Natural killer cell (primary cell): ENCODE measurements at regions not wholly inside any gene's neighbourhood (a gene's known extent, or its start where the extent isn't known, plus 50 kb on each side); places are given as distances from the start of the nearest gene placed in this dataset.

Experiments used
- ATAC-seq, 3 donors: fragments of 150-1000 bp in 2 of 3; fragments of 200-7000 bp in 1 of 3; cut with Tn5 transposase; 1 replicate in 1 of 3; 2 replicates in 2 of 3; pipeline ENCODE4 v1.10.0; 2021; ENCODE audit warnings: mild to moderate bottlenecking in 2 of 3, moderate library complexity in 2 of 3
- DNase-seq, 2 donors: peaks; one replicate each; pipeline versions ENCODE4 v3.0.0 to v3.0.0-alpha.2; 2013 to 2021; ENCODE audit warnings: mixed read lengths in 1 of 2
- H3K27ac ChIP-seq: one replicate; pipeline ENCODE4 v1.5.1; 2013; ENCODE audit warnings: mild to moderate bottlenecking, low read length
- H3K27me3 ChIP-seq: one replicate; pipeline ENCODE4 v1.6.1; 2013; ENCODE audit warnings: low read length; ENCODE audit not compliant: control insufficient read depth, insufficient read depth
- H3K36me3 ChIP-seq: one replicate; pipeline ENCODE4 v1.6.1; 2013; ENCODE audit warnings: low read length; ENCODE audit not compliant: control insufficient read depth, insufficient read depth
- H3K4me1 ChIP-seq: one replicate; pipeline ENCODE4 v1.6.1; 2013; ENCODE audit warnings: low read length; ENCODE audit not compliant: control insufficient read depth, insufficient read depth
- H3K4me3 ChIP-seq: one replicate; pipeline ENCODE4 v1.5.1; 2013; ENCODE audit warnings: low read length
- H3K9me3 ChIP-seq: one replicate; pipeline ENCODE4 v1.6.1; 2013; ENCODE audit warnings: low read length; ENCODE audit not compliant: control insufficient read depth, insufficient read depth
- H3K27ac Mint-ChIP-seq, 2 donors: one replicate each; pipeline ENCODE4 v1.8.0; 2022; ENCODE audit warnings: mild to moderate bottlenecking in 2 of 2, mixed read lengths in 2 of 2, moderate library complexity in 1 of 2
- H3K27me3 Mint-ChIP-seq, 2 donors: one replicate each; pipeline ENCODE4 v1.8.0; 2022; ENCODE audit warnings: low read depth in 2 of 2, mixed read lengths in 2 of 2
- H3K36me3 Mint-ChIP-seq: one replicate; pipeline ENCODE4 v1.8.0; 2022; ENCODE audit warnings: mixed read lengths
- H3K4me1 Mint-ChIP-seq, 2 donors: one replicate each; pipeline ENCODE4 v1.8.0; 2022; ENCODE audit warnings: mixed read lengths in 2 of 2
- H3K4me3 Mint-ChIP-seq: one replicate; pipeline ENCODE4 v1.8.0; 2022; ENCODE audit warnings: mild to moderate bottlenecking, moderate library complexity, mixed read lengths
- H3K9me3 Mint-ChIP-seq, 2 donors: one replicate each; pipeline ENCODE4 v1.8.0; 2022; ENCODE audit warnings: mixed read lengths in 2 of 2
- CTCF ChIP-seq: fragments of 200-600 bp; IDR thresholded peaks from one replicate; pipeline ENCODE4 v1.8.0; 2022; ENCODE audit warnings: antibody characterized with exemption
- WGBS: methylation state at CpG from one replicate; pipeline ENCODE4 v1.1.7; 2013; ENCODE audit warnings: missing lambda C conversion rate; ENCODE audit not compliant: insufficient coverage; 5-methylcytosine and 5-hydroxymethylcytosine counted together
- intact Hi-C: fragments of 100-400 bp; cut with micrococcal nuclease; formaldehyde crosslinking; loops from one replicate; pipeline ENCODE4 v1.14.2; 2022

GRCh38 chr3:117084739-117085270 lies 375.2 kb downstream of the TUSC7 start:
- Histone ChIP-seq H3K4me3 (no peak overlapping the region), H3K4me1 (no peaks in the 10 kb centered on the region), H3K36me3 (no peaks in the 10 kb centered on the region), H3K27ac (no peak overlapping the region), H3K9me3 (no peaks in the 10 kb centered on the region), H3K27me3 (no peaks in the 10 kb centered on the region)
- Mint-ChIP-seq H3K9me3 (peaks cover 10 to 26% of the 10 kb centered on the region in 2 donors), H3K27me3 (no peaks in the 10 kb centered on the region), H3K36me3 (no peaks in the 10 kb centered on the region), H3K27ac (no peak overlapping the region), H3K4me1 (peaks cover 0 to 5% of the 10 kb centered on the region in 2 donors), H3K4me3 (no peak overlapping the region)
- no peak for DNase-seq
- no peak for ATAC-seq
- no peak for TF ChIP-seq CTCF
- no CpG with 5 or more reads among the region's 3 CpGs for WGBS
- intact Hi-C loops = no loop called here

DNA sequence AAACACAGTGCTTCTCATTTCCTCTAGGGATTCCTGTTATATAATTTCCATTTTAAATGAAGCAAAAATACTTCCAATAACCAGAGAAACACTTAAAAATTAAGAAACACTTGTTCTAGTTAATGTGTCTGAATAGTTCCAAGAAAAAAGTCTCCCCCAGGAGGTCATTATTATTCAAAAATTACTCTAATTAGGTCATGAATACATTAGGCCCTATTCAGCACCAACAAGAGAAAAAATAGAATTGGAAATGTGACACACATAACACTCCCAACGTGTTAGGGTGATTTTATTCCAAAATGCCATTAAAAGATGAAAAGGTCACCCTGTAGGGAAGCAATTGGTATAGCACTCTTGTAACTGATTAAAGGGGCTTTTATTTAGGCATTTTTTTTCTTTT lies 382.1 kb downstream of the TUSC7 start:
- ATAC-seq = no peak
- WGBS = no CpG with 5 or more reads among the region's 1 CpG
- no peak overlapping the region for H3K4me3 Mint-ChIP-seq

GRCh38 chr3:117096549-117096948 lies 387.0 kb downstream of the TUSC7 start:
- Histone ChIP-seq H3K36me3 (no peaks in the 10 kb centered on the region), H3K9me3 (no peaks in the 10 kb centered on the region), H3K27ac (no peak overlapping the region), H3K4me1 (no peaks in the 10 kb centered on the region), H3K27me3 (no peaks in the 10 kb centered on the region), H3K4me3 (no peak overlapping the region)
- ATAC-seq = no peak
- Mint-ChIP-seq H3K4me1 (no peaks in the 10 kb centered on the region), H3K9me3 (peaks cover 0 to 8% of the 10 kb centered on the region in 2 donors), H3K36me3 (no peaks in the 10 kb centered on the region), H3K4me3 (no peak overlapping the region), H3K27ac (no peak overlapping the region), H3K27me3 (no peaks in the 10 kb centered on the region)
- no peak for TF ChIP-seq CTCF
- intact Hi-C loops = no loop called here
- no peak for DNase-seq
- 100% methylated on average over 1 of the region's 4 CpGs for WGBS

More for the DNA sequence above, 382.1 kb downstream of the TUSC7 start:
- Histone ChIP-seq H3K27me3 (no peaks in the 10 kb centered on the region), H3K4me1 (no peaks in the 10 kb centered on the region), H3K27ac (no peak overlapping the region), H3K36me3 (no peaks in the 10 kb centered on the region), H3K4me3 (no peak overlapping the region), H3K9me3 (no peaks in the 10 kb centered on the region)
- TF ChIP-seq CTCF = no peak
- H3K36me3 Mint-ChIP-seq = no peaks in the 10 kb centered on the region
- no peak overlapping the region for H3K27ac Mint-ChIP-seq
- H3K9me3 Mint-ChIP-seq = peaks cover 10 to 13% of the 10 kb centered on the region in 2 donors
- no peaks in the 10 kb centered on the region for H3K4me1 Mint-ChIP-seq
- intact Hi-C loops = no loop called here
- no peaks in the 10 kb centered on the region for H3K27me3 Mint-ChIP-seq
- DNase-seq = no peak

DNA sequence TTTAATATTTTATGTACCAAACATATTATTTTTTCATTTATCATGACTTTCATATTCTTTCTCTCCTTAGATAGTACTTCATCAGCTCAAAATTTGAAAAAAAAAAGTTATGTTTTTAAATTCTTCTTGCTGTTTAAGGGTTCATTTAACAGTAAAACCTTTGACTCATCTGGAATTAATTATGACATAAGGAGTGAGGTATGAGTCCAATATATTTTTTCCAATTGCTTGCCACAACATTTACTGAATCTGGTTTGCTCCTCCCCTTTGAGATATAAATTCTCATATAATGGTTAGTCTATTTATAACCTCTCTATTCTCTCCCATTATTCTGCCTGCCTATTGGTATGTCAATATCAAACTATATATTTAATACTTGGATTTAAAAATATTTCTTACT lies 387.8 kb downstream of the TUSC7 start:
- H3K36me3 ChIP-seq = no peaks in the 10 kb centered on the region
- DNase-seq (no peak), ATAC-seq (no peak)
- TF ChIP-seq CTCF = no peak
- no peaks in the 10 kb centered on the region for H3K4me1 Mint-ChIP-seq
- H3K4me1 ChIP-seq = no peaks in the 10 kb centered on the region
- H3K27me3 Mint-ChIP-seq = no peaks in the 10 kb centered on the region
- no peak overlapping the region for H3K4me3 ChIP-seq
- no peaks in the 10 kb centered on the region for H3K9me3 ChIP-seq
- H3K36me3 Mint-ChIP-seq = no peaks in the 10 kb centered on the region
- H3K9me3 Mint-ChIP-seq = peaks cover 0 to 8% of the 10 kb centered on the region in 2 donors
- no peak overlapping the region for H3K27ac ChIP-seq
- no peaks in the 10 kb centered on the region for H3K27me3 ChIP-seq
- intact Hi-C loops = no loop called here
- H3K27ac Mint-ChIP-seq = no peak overlapping the region
- no peak overlapping the region for H3K4me3 Mint-ChIP-seq
